Uterus (tissue), 2 donors: ENCODE measurements at regions not wholly inside any gene's neighbourhood (a gene's known extent, or its start where the extent isn't known, plus 50 kb on each side); places are given as distances from the start of the nearest gene placed in this dataset.

Experiments used
- POLR2A ChIP-seq, 2 donors: fragments of 450-650 bp; IDR thresholded peaks; one replicate each; pipeline ENCODE4 v1.6.1; 2016; ENCODE audit warnings: antibody characterized with exemption in 2 of 2, mild to moderate bottlenecking in 1 of 2, moderate library complexity in 1 of 2
- TF ChIP-seq, protein P1 (sequence below), 4 experiments: fragments of 200-600 bp in 2 of 4; fragments of 450-650 bp in 2 of 4; sonication (generic) in 2 of 4; IDR thresholded peaks; one replicate each; pipeline ENCODE4 v1.5.1; 2016 to 2019; ENCODE audit warnings: antibody characterized with exemption in 4 of 4, mild to moderate bottlenecking in 2 of 4, moderate library complexity in 1 of 4

DNA sequence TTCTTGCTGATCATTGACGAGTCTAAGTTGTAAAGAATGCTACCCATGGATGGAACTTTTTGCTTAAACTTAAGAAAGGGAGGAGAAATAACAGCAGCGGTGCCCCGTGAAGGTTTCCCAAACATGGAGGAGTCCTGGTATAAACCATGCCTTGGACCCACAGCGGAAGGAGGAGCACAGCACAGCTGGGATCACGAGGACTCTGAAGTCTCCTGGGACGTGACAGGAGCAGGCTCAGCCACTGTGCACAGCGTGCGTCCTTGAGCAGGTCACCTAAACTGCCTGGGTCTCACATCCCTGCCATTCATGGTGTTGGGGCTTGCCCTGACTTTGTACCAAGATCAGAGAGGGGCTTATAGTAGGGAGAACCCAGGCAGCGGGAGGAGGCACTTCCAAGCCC lies 56.1 kb upstream of the UNC93A start:
- TF ChIP-seq, protein P1, sequence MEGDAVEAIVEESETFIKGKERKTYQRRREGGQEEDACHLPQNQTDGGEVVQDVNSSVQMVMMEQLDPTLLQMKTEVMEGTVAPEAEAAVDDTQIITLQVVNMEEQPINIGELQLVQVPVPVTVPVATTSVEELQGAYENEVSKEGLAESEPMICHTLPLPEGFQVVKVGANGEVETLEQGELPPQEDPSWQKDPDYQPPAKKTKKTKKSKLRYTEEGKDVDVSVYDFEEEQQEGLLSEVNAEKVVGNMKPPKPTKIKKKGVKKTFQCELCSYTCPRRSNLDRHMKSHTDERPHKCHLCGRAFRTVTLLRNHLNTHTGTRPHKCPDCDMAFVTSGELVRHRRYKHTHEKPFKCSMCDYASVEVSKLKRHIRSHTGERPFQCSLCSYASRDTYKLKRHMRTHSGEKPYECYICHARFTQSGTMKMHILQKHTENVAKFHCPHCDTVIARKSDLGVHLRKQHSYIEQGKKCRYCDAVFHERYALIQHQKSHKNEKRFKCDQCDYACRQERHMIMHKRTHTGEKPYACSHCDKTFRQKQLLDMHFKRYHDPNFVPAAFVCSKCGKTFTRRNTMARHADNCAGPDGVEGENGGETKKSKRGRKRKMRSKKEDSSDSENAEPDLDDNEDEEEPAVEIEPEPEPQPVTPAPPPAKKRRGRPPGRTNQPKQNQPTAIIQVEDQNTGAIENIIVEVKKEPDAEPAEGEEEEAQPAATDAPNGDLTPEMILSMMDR (IDR thresholded peaks at IDR 0.05): no peak
- no peak for TF ChIP-seq POLR2A (IDR thresholded peaks at IDR 0.05)
